Mesenchymal stem cell (in vitro differentiated cells and primary cell): ENCODE measurements at regions not wholly inside any gene's neighbourhood (a gene's known extent, or its start where the extent isn't known, plus 50 kb on each side); places are given as distances from the start of the nearest gene placed in this dataset.

Source experiments
- DNase-seq: peaks from one replicate; pipeline ENCODE4 v3.0.0-alpha.2; 2013
- H2AFZ ChIP-seq: one replicate; pipeline ENCODE4 v1.6.1; 2013; ENCODE audit warnings: low read depth, mild to moderate bottlenecking, control low read depth, inconsistent platforms, low read length, moderate library complexity
- H2AK5ac ChIP-seq: 2 replicates; pipeline ENCODE4 v1.6.1; 2013; ENCODE audit warnings: low read length, moderate library complexity, mild to moderate bottlenecking, inconsistent platforms; ENCODE audit not compliant: severe bottlenecking
- H2BK120ac ChIP-seq: one replicate; pipeline ENCODE4 v1.6.1; 2013; ENCODE audit warnings: low read depth, mild to moderate bottlenecking, inconsistent platforms, low read length, moderate library complexity
- H2BK12ac ChIP-seq, 2 experiments: one replicate each; pipeline ENCODE4 v1.6.1; 2013; ENCODE audit warnings: inconsistent platforms in 2 of 2, low read length in 2 of 2, mild to moderate bottlenecking in 2 of 2, moderate library complexity in 2 of 2, control low read depth in 1 of 2
- H2BK15ac ChIP-seq: one replicate; pipeline ENCODE4 v1.6.1; 2013; ENCODE audit warnings: mild to moderate bottlenecking, low read depth, inconsistent platforms; ENCODE audit not compliant: poor library complexity, severe bottlenecking
- H2BK5ac ChIP-seq: 2 replicates; pipeline ENCODE4 v1.6.1; 2013; ENCODE audit warnings: low read depth, mild to moderate bottlenecking, low read length, control low read depth, inconsistent platforms; ENCODE audit not compliant: poor library complexity, severe bottlenecking
- H3K14ac ChIP-seq, 2 experiments: one replicate each; pipeline ENCODE4 v1.6.1; 2013; ENCODE audit warnings: inconsistent platforms in 2 of 2, low read length in 2 of 2, control low read depth in 1 of 2, mild to moderate bottlenecking in 1 of 2, moderate library complexity in 1 of 2
- H3K18ac ChIP-seq, 2 experiments: one replicate each; pipeline ENCODE4 v1.6.1; 2013; ENCODE audit warnings: inconsistent platforms in 2 of 2, low read length in 2 of 2, control low read depth in 1 of 2, low read depth in 1 of 2, mild to moderate bottlenecking in 1 of 2
- H3K23ac ChIP-seq, 2 experiments: one replicate each; pipeline ENCODE4 v1.6.1; 2013; ENCODE audit warnings: inconsistent platforms in 2 of 2, low read length in 2 of 2, mild to moderate bottlenecking in 2 of 2, moderate library complexity in 2 of 2, control low read depth in 1 of 2
- H3K27ac ChIP-seq: 2 replicates; pipeline ENCODE4 v1.5.1; 2013; ENCODE audit warnings: mild to moderate bottlenecking, moderate library complexity, low read length, control low read depth, inconsistent platforms; ENCODE audit not compliant: poor library complexity, severe bottlenecking
- H3K27me3 ChIP-seq, 2 experiments: 2 replicates each; pipeline versions ENCODE4 v1.6.1 to v1.7.0; 2013; ENCODE audit warnings: low read length in 2 of 2, mild to moderate bottlenecking in 2 of 2, moderate library complexity in 2 of 2, control low read depth in 1 of 2, inconsistent platforms in 1 of 2; ENCODE audit not compliant: control insufficient read depth in 1 of 2, insufficient read depth in 1 of 2
- H3K36me3 ChIP-seq, 2 experiments: 2 replicates each; pipeline versions ENCODE4 v1.6.1 to v1.7.0; 2013; ENCODE audit warnings: low read length in 2 of 2, control low read depth in 1 of 2, inconsistent platforms in 1 of 2, low read depth in 1 of 2, mild to moderate bottlenecking in 1 of 2; ENCODE audit not compliant: insufficient read depth in 2 of 2, control insufficient read depth in 1 of 2
- H3K4ac ChIP-seq, 2 experiments: one replicate each; pipeline ENCODE4 v1.6.1; 2013; ENCODE audit warnings: inconsistent platforms in 2 of 2, low read length in 2 of 2, mild to moderate bottlenecking in 2 of 2, moderate library complexity in 2 of 2, control low read depth in 1 of 2, low read depth in 1 of 2
- H3K4me1 ChIP-seq: 2 replicates; pipeline ENCODE4 v1.6.1; 2013; ENCODE audit warnings: low read depth, low read length, control low read depth; ENCODE audit not compliant: control insufficient read depth, insufficient read depth
- H3K4me2 ChIP-seq: 2 replicates; pipeline ENCODE4 v1.6.1; 2013; ENCODE audit warnings: low read length, mild to moderate bottlenecking, inconsistent platforms; ENCODE audit not compliant: poor library complexity, severe bottlenecking
- H3K4me3 ChIP-seq, 2 experiments: 2 replicates each; pipeline versions ENCODE4 v1.5.1 to v1.7.0; 2013; ENCODE audit warnings: low read length in 2 of 2, mild to moderate bottlenecking in 2 of 2, control low read depth in 1 of 2, low read depth in 1 of 2; ENCODE audit not compliant: insufficient read depth in 1 of 2
- H3K79me1 ChIP-seq: replicated peaks from 2 replicates; pipeline ENCODE4 v1.6.1; 2013; ENCODE audit warnings: mild to moderate bottlenecking, control low read depth, low read length, inconsistent platforms; ENCODE audit not compliant: poor library complexity, severe bottlenecking
- H3K9ac ChIP-seq: 2 replicates; pipeline ENCODE4 v1.7.0; 2013; ENCODE audit warnings: mild to moderate bottlenecking, low read length, moderate library complexity
- H3K9me3 ChIP-seq: 2 replicates; pipeline ENCODE4 v1.7.0; 2013; ENCODE audit warnings: mild to moderate bottlenecking, low read length; ENCODE audit not compliant: control insufficient read depth
- H4K8ac ChIP-seq: one replicate; pipeline ENCODE4 v1.6.1; 2013; ENCODE audit warnings: inconsistent platforms, mild to moderate bottlenecking, low read length, moderate library complexity
- H4K91ac ChIP-seq: one replicate; pipeline ENCODE4 v1.6.1; 2013; ENCODE audit warnings: mild to moderate bottlenecking, low read length, inconsistent platforms
- WGBS: methylation state at CpG from one replicate; pipeline ENCODE4 v1.1.7; 2013; ENCODE audit warnings: mixed read lengths; 5-methylcytosine and 5-hydroxymethylcytosine counted together

- Histone ChIP-seq H3K4ac (no peak overlapping the region), H2BK120ac (no peak overlapping the region), H3K4me1 (no peaks in the 10 kb centered on the region), H3K79me1 (no peaks in the 10 kb centered on the region), H3K36me3 (no peaks in the 10 kb centered on the region), H2BK15ac (no peak overlapping the region), H3K4me2 (no peak overlapping the region), H2BK5ac (no peak overlapping the region), H3K9ac (no peak overlapping the region), H3K9me3 (no peaks in the 10 kb centered on the region), H3K27ac (no peak overlapping the region), H4K8ac (no peak overlapping the region), H3K23ac (no peak overlapping the region), H4K91ac (no peak overlapping the region), H3K4me3 (no peak overlapping the region), H3K27me3 (no peaks in the 10 kb centered on the region), H2AK5ac (no peak overlapping the region), H3K14ac (no peak overlapping the region), H2AFZ (no peak overlapping the region), H3K18ac (no peak overlapping the region), H2BK12ac (no peak overlapping the region)
- no peak for DNase-seq
- 86% methylated on average over 3 of the region's 6 CpGs for WGBS
Observed at GRCh38 chr4:15213302-15213970, 211.2 kb downstream of the CPEB2 start.

GRCh38 chr4:15215109-15215508, 212.7 kb upstream of the C1QTNF7 start:
- Histone ChIP-seq H3K27me3 (no peaks in the 10 kb centered on the region), H3K4me2 (no peak overlapping the region), H3K9ac (no peak overlapping the region), H3K4me1 (no peaks in the 10 kb centered on the region), H3K9me3 (no peaks in the 10 kb centered on the region), H2BK5ac (no peak overlapping the region), H3K18ac (no peak overlapping the region), H3K4ac (no peak overlapping the region), H3K27ac (no peak overlapping the region), H3K14ac (no peak overlapping the region), H4K91ac (no peak overlapping the region), H2BK15ac (no peak overlapping the region), H2BK12ac (no peak overlapping the region), H3K36me3 (no peaks in the 10 kb centered on the region), H2BK120ac (no peak overlapping the region), H4K8ac (no peak overlapping the region), H3K23ac (no peak overlapping the region), H3K4me3 (no peak overlapping the region), H3K79me1 (no peaks in the 10 kb centered on the region), H2AK5ac (no peak overlapping the region), H2AFZ (no peak overlapping the region)
- 85% methylated on average over 6 of the region's 6 CpGs for WGBS
- no peak for DNase-seq

GRCh38 chr4:15226203-15226602, 201.6 kb upstream of the C1QTNF7 start:
- Histone ChIP-seq H2BK12ac (no peak overlapping the region), H2AK5ac (no peak overlapping the region), H2AFZ (no peak overlapping the region), H3K9ac (no peak overlapping the region), H3K79me1 (no peaks in the 10 kb centered on the region), H2BK5ac (no peak overlapping the region), H3K9me3 (no peaks in the 10 kb centered on the region), H3K14ac (no peak overlapping the region), H4K8ac (no peak overlapping the region), H4K91ac (no peak overlapping the region), H2BK15ac (no peak overlapping the region), H3K4ac (no peak overlapping the region), H3K23ac (no peak overlapping the region), H3K27me3 (no peaks in the 10 kb centered on the region), H2BK120ac (no peak overlapping the region), H3K4me1 (no peaks in the 10 kb centered on the region), H3K4me3 (no peak overlapping the region), H3K18ac (no peak overlapping the region), H3K27ac (no peak overlapping the region), H3K4me2 (no peak overlapping the region), H3K36me3 (no peaks in the 10 kb centered on the region)
- WGBS = 95% methylated on average over 2 of the region's 3 CpGs
- no peak for DNase-seq

GRCh38 chr4:15231265-15232091, 196.4 kb upstream of the C1QTNF7 start:
- WGBS = 89% methylated on average over 6 of the region's 8 CpGs
- H2BK15ac ChIP-seq = no peak overlapping the region
- no peaks in the 10 kb centered on the region for H3K79me1 ChIP-seq
- no peak overlapping the region for H2AK5ac ChIP-seq
- no peaks in the 10 kb centered on the region for H3K9me3 ChIP-seq
- H2BK5ac ChIP-seq = no peak overlapping the region
- no peak overlapping the region for H2BK120ac ChIP-seq
- no peak overlapping the region for H3K23ac ChIP-seq
- no peaks in the 10 kb centered on the region for H3K36me3 ChIP-seq
- H4K91ac ChIP-seq = no peak overlapping the region
- peak overlapping the region in 1 of 2 experiments; percentile 64 for H3K4ac ChIP-seq
- H3K18ac ChIP-seq = peak overlapping the region in 1 of 2 experiments; percentile 65
- H3K27ac ChIP-seq = peak overlapping the region; percentile 47
- H4K8ac ChIP-seq = no peak overlapping the region
- H3K4me1 ChIP-seq = peaks cover 11% of the 10 kb centered on the region
- no peak overlapping the region for H3K14ac ChIP-seq
- no peak overlapping the region for H2AFZ ChIP-seq
- H2BK12ac ChIP-seq = peak overlapping the region in 1 of 2 experiments; percentile 81
- H3K27me3 ChIP-seq = no peaks in the 10 kb centered on the region
- no peak overlapping the region for H3K9ac ChIP-seq
- peak; percentile 86 for DNase-seq
- H3K4me3 ChIP-seq = no peak overlapping the region
- H3K4me2 ChIP-seq = peak overlapping the region; percentile 26
